PC-3 (cell line): ENCODE measurements at regions not wholly inside any gene's neighbourhood (a gene's known extent, or its start where the extent isn't known, plus 50 kb on each side); places are given as distances from the start of the nearest gene placed in this dataset.
A peak's percentile ranks its signal among the peaks of the same experiment; 100 is the strongest.
"Not testable (repeated sequence)": the region's sequence is repeated elsewhere in the genome, so short reads cannot be mapped to it uniquely, and the experiment has no call there.

Experiments used
- ATAC-seq: fragments of 200-7000 bp; cut with Tn5 transposase; 2 replicates; pipeline ENCODE4 v1.9.1; 2020; ENCODE audit warnings: mild to moderate bottlenecking, moderate library complexity
- BruUV-seq: library from RNA; stranded (reverse); fragments of 400-500 nt; replicated peaks from 2 replicates; lab custom pipeline; 2021; lab: Mats Ljungman, UMichigan
- CTCF ChIA-PET: fragments of 300-600 bp; sonication (Branson Sonifier 250); formaldehyde crosslinking; loops from one replicate; lab custom pipeline; 2022; ENCODE audit warnings: antibody characterized with exemption; lab: Charles Lee
- POLR2A ChIA-PET: fragments of 300-600 bp; sonication (Branson Sonifier 250); formaldehyde crosslinking; loops from one replicate; lab custom pipeline; 2022; ENCODE audit warnings: antibody characterized with exemption; ENCODE audit not compliant: unreplicated experiment; lab: Charles Lee
- DNase-seq: peaks from one replicate; pipeline ENCODE4 v3.0.0-alpha.2; 2015
- H2AFZ ChIP-seq: fragments of 300-600 bp; sonication (generic); 2 replicates; pipeline ENCODE4 v1.6.0; 2016; ENCODE audit warnings: antibody characterized with exemption, low read length
- H3F3A ChIP-seq: fragments of 300-600 bp; sonication (generic); one replicate; pipeline ENCODE4 v1.6.0; 2017; ENCODE audit warnings: antibody characterized with exemption, low read length, control low read depth, mild to moderate bottlenecking; ENCODE audit not compliant: unreplicated experiment
- H3K27ac ChIP-seq: fragments of 300-600 bp; sonication (generic); 2 replicates; pipeline ENCODE4 v1.5.1; 2016; ENCODE audit warnings: mild to moderate bottlenecking, low read length
- H3K27me3 ChIP-seq: fragments of 300-600 bp; sonication (generic); 2 replicates; pipeline ENCODE4 v1.6.1; 2016; ENCODE audit warnings: low read length, mixed read lengths
- H3K36me3 ChIP-seq: fragments of 300-600 bp; sonication (generic); 2 replicates; pipeline ENCODE4 v1.6.1; 2016; ENCODE audit warnings: low read depth, mixed run types, low read length, mixed read lengths
- H3K4me1 ChIP-seq: fragments of 300-600 bp; sonication (generic); 2 replicates; pipeline ENCODE4 v1.5.1; 2016; ENCODE audit warnings: low read length; ENCODE audit not compliant: insufficient read depth
- H3K4me2 ChIP-seq: fragments of 300-600 bp; sonication (generic); 2 replicates; pipeline ENCODE4 v1.6.0; 2016; ENCODE audit warnings: low read length
- H3K4me3 ChIP-seq: fragments of 300-600 bp; sonication (generic); 2 replicates; pipeline ENCODE4 v1.5.1; 2016; ENCODE audit warnings: mild to moderate bottlenecking, low read length, mixed read lengths
- H3K79me2 ChIP-seq: fragments of 300-600 bp; sonication (generic); 2 replicates; pipeline ENCODE4 v1.6.1; 2017; ENCODE audit warnings: low read length, mixed read lengths
- H3K9ac ChIP-seq: fragments of 300-600 bp; sonication (generic); 2 replicates; pipeline ENCODE4 v1.6.0; 2016; ENCODE audit warnings: mild to moderate bottlenecking, low read length
- H3K9me2 ChIP-seq: fragments of 300-600 bp; sonication (generic); replicated peaks from 2 replicates; pipeline ENCODE4 v1.6.1; 2016; ENCODE audit warnings: mixed run types, low read length, mixed read lengths
- H3K9me3 ChIP-seq: fragments of 300-600 bp; sonication (generic); 2 replicates; pipeline ENCODE4 v1.6.1; 2016; ENCODE audit warnings: low read length, mixed read lengths
- H4K20me1 ChIP-seq: fragments of 300-600 bp; sonication (generic); 2 replicates; pipeline ENCODE4 v1.6.1; 2016; ENCODE audit warnings: low read length, mixed read lengths
- CTCF ChIP-seq: fragments of 300-600 bp; sonication (generic); conservative IDR thresholded peaks from 2 replicates; pipeline ENCODE4 v1.5.1; 2017; ENCODE audit warnings: antibody characterized with exemption, low read depth, mild to moderate bottlenecking, low read length
- EZH2 ChIP-seq: fragments of 300-600 bp; sonication (generic); IDR thresholded peaks from one replicate; pipeline ENCODE4 v1.6.1; 2017; ENCODE audit warnings: antibody characterized with exemption, mild to moderate bottlenecking, low read length; ENCODE audit not compliant: unreplicated experiment
- EZH2phosphoT487 ChIP-seq: fragments of 300-600 bp; sonication (generic); IDR thresholded peaks from 2 replicates; pipeline ENCODE4 v1.6.1; 2018; ENCODE audit warnings: mild to moderate bottlenecking, antibody characterized with exemption, low read length, borderline replicate concordance
- intact Hi-C: fragments of 100-400 bp; cut with micrococcal nuclease; formaldehyde crosslinking; loops from 2 replicates; pipeline ENCODE4 v1.9.0; 2023

- Histone ChIP-seq H3F3A (no peaks in the 10 kb centered on the region), H3K4me3 (no peak overlapping the region), H3K9ac (no peak overlapping the region), H3K27ac (no peak overlapping the region), H3K4me2 (no peak overlapping the region), H3K27me3 (no peaks in the 10 kb centered on the region), H3K9me3 (no peaks in the 10 kb centered on the region), H2AFZ (no peak overlapping the region), H4K20me1 (no peaks in the 10 kb centered on the region), H3K36me3 (no peaks in the 10 kb centered on the region), H3K4me1 (peaks cover 9% of the 10 kb centered on the region; the same call in 1 of the 2 replicates), H3K9me2 (no peaks in the 10 kb centered on the region), H3K79me2 (no peaks in the 10 kb centered on the region)
- ChIA-PET POLR2A (no interaction called here), CTCF (no interaction called here)
- ATAC-seq: no peak
- BruUV-seq: no TSS peak
- TF ChIP-seq EZH2phosphoT487: no peak
- intact Hi-C loops: no loop called here
- no peak for DNase-seq
Measured at GRCh38 chr9:78694974-78695373, 398.0 kb downstream of the PSAT1 start.

GRCh38 chr9:78695519-78695918, 398.6 kb downstream of the PSAT1 start:
- H3K27ac ChIP-seq: no peak overlapping the region
- H3K79me2 ChIP-seq: no peaks in the 10 kb centered on the region
- no peaks in the 10 kb centered on the region for H3F3A ChIP-seq
- H3K4me3 ChIP-seq: no peak overlapping the region
- ChIA-PET CTCF (no interaction called here), POLR2A (no interaction called here)
- peaks cover 12% of the 10 kb centered on the region; the same call in 1 of the 2 replicates for H3K4me1 ChIP-seq
- intact Hi-C loops: no loop called here
- no peak overlapping the region for H3K4me2 ChIP-seq
- BruUV-seq: no TSS peak
- DNase-seq (no peak), ATAC-seq (no peak)
- H4K20me1 ChIP-seq: no peaks in the 10 kb centered on the region
- H3K27me3 ChIP-seq: no peaks in the 10 kb centered on the region
- H3K9me2 ChIP-seq: no peaks in the 10 kb centered on the region
- H2AFZ ChIP-seq: no peak overlapping the region
- H3K9ac ChIP-seq: no peak overlapping the region
- TF ChIP-seq EZH2phosphoT487: no peak
- no peaks in the 10 kb centered on the region for H3K9me3 ChIP-seq
- no peaks in the 10 kb centered on the region for H3K36me3 ChIP-seq

DNA sequence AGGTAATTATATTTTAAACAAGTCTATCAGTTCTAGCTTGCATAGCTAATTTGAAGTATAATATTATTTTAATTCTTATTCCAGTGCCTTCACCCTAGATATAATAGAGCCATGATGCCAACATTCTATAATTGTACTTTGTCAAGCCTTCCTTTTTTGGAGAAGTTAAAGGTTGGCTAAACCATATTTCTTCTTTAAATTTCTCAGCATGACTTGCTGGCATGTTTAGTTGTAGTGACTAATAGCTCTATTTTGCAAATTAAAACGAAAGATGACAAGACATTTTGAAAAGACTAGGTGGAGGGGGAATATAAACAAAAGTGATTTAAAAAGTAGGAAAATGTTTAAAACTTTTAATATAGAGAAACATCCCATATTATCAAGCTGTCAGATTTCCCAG, 400.7 kb downstream of the PSAT1 start:
- H3K4me3 ChIP-seq: no peak overlapping the region
- TF ChIP-seq EZH2: no peak
- TF ChIP-seq EZH2phosphoT487: no peak
- TF ChIP-seq CTCF: no peak
- no peak overlapping the region for H3K27ac ChIP-seq
- no peaks in the 10 kb centered on the region for H3F3A ChIP-seq
- ChIA-PET POLR2A (no interaction called here), CTCF (no interaction called here)
- ATAC-seq (no peak), DNase-seq (no peak)
- no peaks in the 10 kb centered on the region for H4K20me1 ChIP-seq
- H3K79me2 ChIP-seq: no peaks in the 10 kb centered on the region
- no peak overlapping the region for H3K4me2 ChIP-seq
- H3K9ac ChIP-seq: no peak overlapping the region
- no peaks in the 10 kb centered on the region for H3K9me3 ChIP-seq
- H3K36me3 ChIP-seq: no peaks in the 10 kb centered on the region
- no peaks in the 10 kb centered on the region for H3K9me2 ChIP-seq
- BruUV-seq: no TSS peak
- H3K4me1 ChIP-seq: peaks cover 12% of the 10 kb centered on the region; the same call in 1 of the 2 replicates
- intact Hi-C loops: no loop called here
- no peaks in the 10 kb centered on the region for H3K27me3 ChIP-seq
- H2AFZ ChIP-seq: no peak overlapping the region

DNA sequence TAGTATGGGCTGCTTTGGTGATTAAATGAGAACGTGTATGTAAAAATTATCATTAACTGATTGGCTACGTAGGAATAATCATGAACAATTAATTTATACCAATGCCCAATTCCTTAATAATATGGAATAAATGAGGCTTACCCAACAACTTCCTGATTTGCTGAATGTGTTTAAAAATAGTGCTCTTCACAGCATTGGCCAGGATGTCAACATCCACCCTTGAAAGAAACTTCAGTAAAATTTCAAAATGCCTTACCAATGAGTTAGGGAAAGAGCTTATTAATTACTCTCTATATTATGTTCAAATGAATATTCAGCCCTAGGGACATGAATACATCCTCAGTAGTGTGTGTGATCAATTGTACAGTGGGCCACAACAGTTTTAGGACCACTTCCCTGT, 401.4 kb downstream of the PSAT1 start:
- H3K79me2 ChIP-seq: no peaks in the 10 kb centered on the region
- intact Hi-C loops: no loop called here
- no peak overlapping the region for H3K9ac ChIP-seq
- H3K36me3 ChIP-seq: no peaks in the 10 kb centered on the region
- H3K4me3 ChIP-seq: no peak overlapping the region
- ChIA-PET POLR2A (no interaction called here), CTCF (interaction anchor here (0.6 kb wide), 1 partner anchor 63 kb away, joined by 4 read pairs; no protein-coding TSS in a partner anchor)
- no peaks in the 10 kb centered on the region for H3K9me3 ChIP-seq
- DNase-seq (no peak), ATAC-seq (no peak)
- H3K4me2 ChIP-seq: no peak overlapping the region
- H3F3A ChIP-seq: no peaks in the 10 kb centered on the region
- no peaks in the 10 kb centered on the region for H4K20me1 ChIP-seq
- no peaks in the 10 kb centered on the region for H3K9me2 ChIP-seq
- no peak overlapping the region for H3K27ac ChIP-seq
- no peaks in the 10 kb centered on the region for H3K27me3 ChIP-seq
- no TSS peak for BruUV-seq
- TF ChIP-seq EZH2 (no peak), CTCF (no peak), EZH2phosphoT487 (no peak)
- H3K4me1 ChIP-seq: peaks cover 12% of the 10 kb centered on the region; the same call in 1 of the 2 replicates
- H2AFZ ChIP-seq: no peak overlapping the region

DNA sequence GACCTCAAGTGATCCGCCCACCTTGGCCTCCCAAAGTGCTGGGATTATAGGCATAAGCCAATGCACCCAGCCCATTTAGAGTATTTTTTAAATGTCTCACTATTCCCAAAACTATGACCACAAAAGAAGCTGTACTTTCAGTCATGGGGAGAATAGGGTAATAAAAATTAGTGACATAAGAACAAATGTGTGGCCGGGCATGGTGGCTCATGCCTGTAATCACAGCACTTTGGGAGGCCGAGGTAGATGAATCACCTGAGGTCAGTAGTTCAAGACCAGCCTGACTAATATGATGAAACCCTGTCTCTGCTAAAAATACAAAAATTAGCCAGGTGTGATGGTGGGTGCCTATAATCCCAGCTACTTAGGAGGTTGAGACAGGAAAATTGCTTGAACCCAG, 402.3 kb downstream of the PSAT1 start:
- DNase-seq: peak; percentile 35

More for the DNA sequence above, 402.3 kb downstream of the PSAT1 start:
- BruUV-seq, H3K27ac ChIP-seq, H4K20me1 ChIP-seq, H2AFZ ChIP-seq, H3K27me3 ChIP-seq, H3K4me3 ChIP-seq, H3K79me2 ChIP-seq, ATAC-seq, H3K36me3 ChIP-seq, H3K9ac ChIP-seq, H3K9me2 ChIP-seq, H3F3A ChIP-seq, intact Hi-C loops, H3K4me2 ChIP-seq, H3K9me3 ChIP-seq, POLR2A ChIA-PET, CTCF ChIA-PET: not testable (repeated sequence)
- peaks cover 12% of the 10 kb centered on the region; the same call in 1 of the 2 replicates for H3K4me1 ChIP-seq
